Karpas-422 (cell line): ENCODE measurements at regions not wholly inside any gene's neighbourhood (a gene's known extent, or its start where the extent isn't known, plus 50 kb on each side); places are given as distances from the start of the nearest gene placed in this dataset.

Experiments
- DNase-seq: peaks from one replicate; pipeline ENCODE4 v3.0.0-alpha.2; 2015
- H2AFZ ChIP-seq: fragments of 200-600 bp; sonication (generic); 2 replicates; pipeline ENCODE4 v1.6.1; 2014; ENCODE audit warnings: antibody characterized with exemption, low read length, mixed read lengths
- H3K27ac ChIP-seq: fragments of 200-600 bp; sonication (generic); 2 replicates; pipeline ENCODE4 v1.5.1; 2014; ENCODE audit warnings: mild to moderate bottlenecking, low read length, moderate library complexity
- H3K27me3 ChIP-seq: fragments of 200-600 bp; sonication (generic); 2 replicates; pipeline ENCODE4 v1.6.1; 2014; ENCODE audit warnings: low read length, mixed read lengths
- H3K36me3 ChIP-seq: fragments of 200-600 bp; sonication (generic); 2 replicates; pipeline ENCODE4 v1.6.1; 2014; ENCODE audit warnings: low read length, mixed read lengths; ENCODE audit not compliant: insufficient read depth
- H3K4me1 ChIP-seq: fragments of 200-600 bp; sonication (generic); 2 replicates; pipeline ENCODE4 v1.6.1; 2014; ENCODE audit warnings: mild to moderate bottlenecking, low read length, mixed read lengths
- H3K4me2 ChIP-seq: fragments of 200-600 bp; sonication (generic); 2 replicates; pipeline ENCODE4 v1.6.1; 2014; ENCODE audit warnings: low read length, low read depth, mild to moderate bottlenecking; ENCODE audit not compliant: poor library complexity, severe bottlenecking
- H3K4me3 ChIP-seq: fragments of 200-600 bp; sonication (generic); 2 replicates; pipeline ENCODE4 v1.5.1; 2014; ENCODE audit warnings: mild to moderate bottlenecking, antibody characterized with exemption, low read length, mixed read lengths
- H3K79me2 ChIP-seq: fragments of 200-600 bp; sonication (generic); 2 replicates; pipeline ENCODE4 v1.6.1; 2014; ENCODE audit warnings: mild to moderate bottlenecking, low read length, mixed read lengths
- H3K9ac ChIP-seq: fragments of 200-600 bp; sonication (generic); 2 replicates; pipeline ENCODE4 v1.6.0; 2014; ENCODE audit warnings: low read length
- H3K9me2 ChIP-seq: fragments of 200-600 bp; sonication (generic), shearing (Covaris generic); replicated peaks from 2 replicates; pipeline ENCODE4 v1.6.0; 2014; ENCODE audit warnings: mild to moderate bottlenecking, low read length, moderate library complexity; ENCODE audit not compliant: insufficient read depth
- H3K9me3 ChIP-seq: fragments of 300-700, 200-600 bp; sonication (generic); 2 replicates; pipeline ENCODE4 v1.6.1; 2014; ENCODE audit warnings: low read length, mixed read lengths
- H4K20me1 ChIP-seq: fragments of 200-600 bp; sonication (generic); 2 replicates; pipeline ENCODE4 v1.6.1; 2014; ENCODE audit warnings: mild to moderate bottlenecking, antibody characterized with exemption, low read length, low read depth; ENCODE audit not compliant: insufficient read depth

- H3K9me3 ChIP-seq: no peaks in the 10 kb centered on the region
- H3K9ac ChIP-seq: no peak overlapping the region
- no peaks in the 10 kb centered on the region for H3K79me2 ChIP-seq
- H3K36me3 ChIP-seq: no peaks in the 10 kb centered on the region
- H3K4me2 ChIP-seq: no peak overlapping the region
- H3K9me2 ChIP-seq: no peaks in the 10 kb centered on the region
- no peaks in the 10 kb centered on the region for H4K20me1 ChIP-seq
- no peak for DNase-seq
- no peak overlapping the region for H3K27ac ChIP-seq
- H3K27me3 ChIP-seq: no peaks in the 10 kb centered on the region
- H3K4me3 ChIP-seq: no peak overlapping the region
- H3K4me1 ChIP-seq: peaks cover 7% of the 10 kb centered on the region
- peak overlapping the region; percentile 31 for H2AFZ ChIP-seq
Measured at GRCh38 chr2:177332992-177333388, 59.6 kb upstream of the AGPS start.

GRCh38 chr2:177334940-177335543 lies 57.5 kb upstream of the AGPS start:
- H3K4me3 ChIP-seq: no peak overlapping the region
- H3K36me3 ChIP-seq: no peaks in the 10 kb centered on the region
- no peak overlapping the region for H3K27ac ChIP-seq
- no peak overlapping the region for H3K9ac ChIP-seq
- no peak overlapping the region for H2AFZ ChIP-seq
- peak; percentile 85 for DNase-seq
- peaks cover 7% of the 10 kb centered on the region for H3K4me1 ChIP-seq
- H3K9me2 ChIP-seq: no peaks in the 10 kb centered on the region
- no peaks in the 10 kb centered on the region for H3K9me3 ChIP-seq
- H3K79me2 ChIP-seq: no peaks in the 10 kb centered on the region
- no peak overlapping the region for H3K4me2 ChIP-seq
- H4K20me1 ChIP-seq: no peaks in the 10 kb centered on the region
- H3K27me3 ChIP-seq: no peaks in the 10 kb centered on the region

GRCh38 chr2:177335917-177336450 lies 56.6 kb upstream of the AGPS start:
- H3K4me1 ChIP-seq: peaks cover 7% of the 10 kb centered on the region
- no peaks in the 10 kb centered on the region for H3K9me2 ChIP-seq
- no peak overlapping the region for H3K27ac ChIP-seq
- H3K4me3 ChIP-seq: no peak overlapping the region
- H4K20me1 ChIP-seq: no peaks in the 10 kb centered on the region
- DNase-seq: no peak
- H3K27me3 ChIP-seq: no peaks in the 10 kb centered on the region
- H3K36me3 ChIP-seq: no peaks in the 10 kb centered on the region
- H3K4me2 ChIP-seq: no peak overlapping the region
- H3K9me3 ChIP-seq: no peaks in the 10 kb centered on the region
- no peak overlapping the region for H3K9ac ChIP-seq
- H2AFZ ChIP-seq: no peak overlapping the region
- H3K79me2 ChIP-seq: no peaks in the 10 kb centered on the region

- no peak overlapping the region for H3K4me3 ChIP-seq
- no peaks in the 10 kb centered on the region; the same call in 1 of the 2 replicates for H3K4me1 ChIP-seq
- no peak overlapping the region for H2AFZ ChIP-seq
- no peaks in the 10 kb centered on the region for H3K9me3 ChIP-seq
- no peaks in the 10 kb centered on the region for H3K79me2 ChIP-seq
- no peak overlapping the region for H3K9ac ChIP-seq
- no peak overlapping the region for H3K4me2 ChIP-seq
- H3K27ac ChIP-seq: no peak overlapping the region
- no peaks in the 10 kb centered on the region for H4K20me1 ChIP-seq
- DNase-seq: no peak
- H3K9me2 ChIP-seq: no peaks in the 10 kb centered on the region
- H3K36me3 ChIP-seq: no peaks in the 10 kb centered on the region
- no peaks in the 10 kb centered on the region for H3K27me3 ChIP-seq
Measured at GRCh38 chr2:177338177-177338721, 54.3 kb upstream of the AGPS start.

GRCh38 chr2:177340158-177340557 lies 52.4 kb upstream of the AGPS start:
- Histone ChIP-seq H3K27me3 (no peaks in the 10 kb centered on the region), H3K36me3 (no peaks in the 10 kb centered on the region), H3K4me2 (no peak overlapping the region), H3K4me1 (no peaks in the 10 kb centered on the region; the same call in 1 of the 2 replicates), H2AFZ (no peak overlapping the region), H3K9me2 (no peaks in the 10 kb centered on the region), H3K4me3 (no peak overlapping the region), H4K20me1 (no peaks in the 10 kb centered on the region), H3K79me2 (no peaks in the 10 kb centered on the region), H3K27ac (no peak overlapping the region), H3K9me3 (no peaks in the 10 kb centered on the region), H3K9ac (no peak overlapping the region)
- DNase-seq: no peak

- H3K9me3 ChIP-seq: no peaks in the 10 kb centered on the region
- H3K27ac ChIP-seq: no peak overlapping the region
- no peaks in the 10 kb centered on the region for H3K27me3 ChIP-seq
- H3K36me3 ChIP-seq: no peaks in the 10 kb centered on the region
- no peak overlapping the region for H2AFZ ChIP-seq
- no peaks in the 10 kb centered on the region; the same call in 1 of the 2 replicates for H3K4me1 ChIP-seq
- no peak overlapping the region for H3K4me3 ChIP-seq
- no peak overlapping the region for H3K9ac ChIP-seq
- no peaks in the 10 kb centered on the region for H3K9me2 ChIP-seq
- no peak for DNase-seq
- no peaks in the 10 kb centered on the region for H3K79me2 ChIP-seq
- H4K20me1 ChIP-seq: no peaks in the 10 kb centered on the region
- no peak overlapping the region for H3K4me2 ChIP-seq
Measured at GRCh38 chr2:177342736-177343135, 49.8 kb upstream of the AGPS start.
